Testis (tissue), 2 donors: ENCODE measurements at regions not wholly inside any gene's neighbourhood (a gene's known extent, or its start where the extent isn't known, plus 50 kb on each side); places are given as distances from the start of the nearest gene placed in this dataset.

Experiments used
- DNase-seq: peaks from one replicate; pipeline ENCODE4 v3.0.0-alpha.2; 2019
- H3K27ac ChIP-seq, 2 donors: fragments of 200-600 bp; sonication (generic); one replicate each; pipeline ENCODE4 v1.5.1; 2019
- H3K27me3 ChIP-seq: fragments of 200-600 bp; sonication (generic); one replicate; pipeline ENCODE4 v1.5.1; 2019
- H3K36me3 ChIP-seq: fragments of 200-600 bp; sonication (generic); one replicate; pipeline ENCODE4 v1.5.1; 2017; ENCODE audit warnings: low read depth; ENCODE audit errors: missing control alignments
- H3K4me1 ChIP-seq: fragments of 200-600 bp; sonication (generic); one replicate; pipeline ENCODE4 v1.5.1; 2019
- H3K4me3 ChIP-seq, 2 donors: fragments of 200-600 bp; sonication (generic); one replicate each; pipeline ENCODE4 v1.5.1; 2017 to 2019
- H3K9me3 ChIP-seq: fragments of 200-600 bp; sonication (generic); one replicate; pipeline ENCODE4 v1.5.1; 2017
- POLR2A ChIP-seq: fragments of 450-650 bp; IDR thresholded peaks from one replicate; pipeline ENCODE4 v1.6.1; 2017; ENCODE audit warnings: antibody characterized with exemption, mild to moderate bottlenecking, moderate library complexity
- WGBS, 2 donors: methylation state at CpG; one replicate each; pipeline ENCODE4 v1.1.5; 2018; 5-methylcytosine and 5-hydroxymethylcytosine counted together
- intact Hi-C: fragments of 100-400 bp; cut with DNase I; formaldehyde crosslinking; loops from one replicate; pipeline ENCODE4 v1.15.1; 2023; ENCODE audit warnings: low total_unique reads
- TF ChIP-seq, protein P1 (sequence below), 3 experiments: fragments of 450-650 bp in 2 of 3; fragments of 200-600 bp in 1 of 3; sonication (generic) in 1 of 3; IDR thresholded peaks; one replicate each; pipeline ENCODE4 v1.5.1; 2016 to 2019; ENCODE audit warnings: antibody characterized with exemption in 3 of 3, mild to moderate bottlenecking in 2 of 3, moderate library complexity in 1 of 3

DNA sequence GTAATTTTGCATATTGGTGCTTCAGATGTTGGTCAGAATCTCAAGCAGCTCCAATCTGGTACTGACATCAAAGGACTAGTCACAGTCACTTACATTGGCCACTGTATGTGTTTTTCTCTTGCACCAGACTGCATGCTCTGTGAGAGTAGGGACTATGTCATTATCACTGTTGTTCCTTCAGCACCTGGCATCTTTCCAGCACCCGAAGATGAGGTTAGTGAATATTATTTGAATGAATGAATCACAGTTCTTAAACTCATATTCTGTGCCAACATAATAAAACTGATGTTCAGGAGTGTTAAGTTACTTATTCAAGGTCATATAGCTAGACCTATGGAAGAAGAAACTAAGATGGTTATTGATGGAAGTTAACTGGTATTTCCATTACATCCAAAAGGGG, 204.5 kb upstream of the TBX3 start:
- 45 to 47% methylated on average over 1 of the region's 1 CpG for WGBS, 2 donors
- no peaks in the 10 kb centered on the region for H3K36me3 ChIP-seq
- no peak overlapping the region for H3K27ac ChIP-seq
- no peak overlapping the region for H3K4me3 ChIP-seq
- TF ChIP-seq, protein P1, sequence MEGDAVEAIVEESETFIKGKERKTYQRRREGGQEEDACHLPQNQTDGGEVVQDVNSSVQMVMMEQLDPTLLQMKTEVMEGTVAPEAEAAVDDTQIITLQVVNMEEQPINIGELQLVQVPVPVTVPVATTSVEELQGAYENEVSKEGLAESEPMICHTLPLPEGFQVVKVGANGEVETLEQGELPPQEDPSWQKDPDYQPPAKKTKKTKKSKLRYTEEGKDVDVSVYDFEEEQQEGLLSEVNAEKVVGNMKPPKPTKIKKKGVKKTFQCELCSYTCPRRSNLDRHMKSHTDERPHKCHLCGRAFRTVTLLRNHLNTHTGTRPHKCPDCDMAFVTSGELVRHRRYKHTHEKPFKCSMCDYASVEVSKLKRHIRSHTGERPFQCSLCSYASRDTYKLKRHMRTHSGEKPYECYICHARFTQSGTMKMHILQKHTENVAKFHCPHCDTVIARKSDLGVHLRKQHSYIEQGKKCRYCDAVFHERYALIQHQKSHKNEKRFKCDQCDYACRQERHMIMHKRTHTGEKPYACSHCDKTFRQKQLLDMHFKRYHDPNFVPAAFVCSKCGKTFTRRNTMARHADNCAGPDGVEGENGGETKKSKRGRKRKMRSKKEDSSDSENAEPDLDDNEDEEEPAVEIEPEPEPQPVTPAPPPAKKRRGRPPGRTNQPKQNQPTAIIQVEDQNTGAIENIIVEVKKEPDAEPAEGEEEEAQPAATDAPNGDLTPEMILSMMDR (IDR thresholded peaks at IDR 0.05), result no peak
- TF ChIP-seq POLR2A, result no peak
- H3K27me3 ChIP-seq, result no peaks in the 10 kb centered on the region
- DNase-seq, result no peak
- H3K9me3 ChIP-seq, result no peaks in the 10 kb centered on the region
- no peaks in the 10 kb centered on the region for H3K4me1 ChIP-seq
- intact Hi-C loops, result no loop called here

DNA sequence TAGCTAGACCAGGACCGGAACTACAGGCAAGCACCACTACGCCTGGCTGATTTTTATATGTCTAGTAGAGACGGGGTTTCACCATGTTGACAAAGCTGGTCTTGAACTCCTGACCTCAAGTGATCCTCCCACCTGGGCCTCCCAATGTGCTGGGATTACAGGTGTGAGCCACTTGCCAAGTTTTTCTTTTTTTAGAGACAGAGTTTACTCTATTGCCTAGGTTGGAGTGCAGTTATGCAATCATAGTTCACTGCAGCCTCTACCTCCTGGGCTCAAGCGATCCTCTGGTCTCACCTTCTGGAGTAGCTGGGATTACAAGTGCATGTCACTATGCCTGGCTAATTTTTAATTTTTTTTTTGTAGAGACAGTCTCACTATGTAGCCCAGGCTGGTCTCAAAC, 201.5 kb upstream of the TBX3 start:
- Histone ChIP-seq H3K4me3 (no peak overlapping the region), H3K9me3 (no peaks in the 10 kb centered on the region), H3K36me3 (no peaks in the 10 kb centered on the region), H3K27me3 (no peaks in the 10 kb centered on the region), H3K4me1 (no peaks in the 10 kb centered on the region), H3K27ac (no peak overlapping the region)
- TF ChIP-seq, protein P1 (IDR thresholded peaks at IDR 0.05), result no peak
- TF ChIP-seq POLR2A, result no peak
- WGBS, 2 donors, result 85 to 93% methylated on average over 4 of the region's 4 CpGs
- intact Hi-C loops, result no loop called here
- DNase-seq, result no peak

- WGBS, 2 donors, result 54 to 67% methylated on average over 6 of the region's 6 CpGs
- H3K27me3 ChIP-seq, result no peaks in the 10 kb centered on the region
- no peak overlapping the region for H3K4me3 ChIP-seq
- no peaks in the 10 kb centered on the region for H3K9me3 ChIP-seq
- TF ChIP-seq, protein P1 (IDR thresholded peaks at IDR 0.05), result no peak
- TF ChIP-seq POLR2A, result no peak
- no peak overlapping the region for H3K27ac ChIP-seq
- no peak for DNase-seq
- H3K4me1 ChIP-seq, result no peaks in the 10 kb centered on the region
- H3K36me3 ChIP-seq, result no peaks in the 10 kb centered on the region
- intact Hi-C loops, result no loop called here
Observed at GRCh38 chr12:114884575-114884974, 200.6 kb upstream of the TBX3 start.

DNA sequence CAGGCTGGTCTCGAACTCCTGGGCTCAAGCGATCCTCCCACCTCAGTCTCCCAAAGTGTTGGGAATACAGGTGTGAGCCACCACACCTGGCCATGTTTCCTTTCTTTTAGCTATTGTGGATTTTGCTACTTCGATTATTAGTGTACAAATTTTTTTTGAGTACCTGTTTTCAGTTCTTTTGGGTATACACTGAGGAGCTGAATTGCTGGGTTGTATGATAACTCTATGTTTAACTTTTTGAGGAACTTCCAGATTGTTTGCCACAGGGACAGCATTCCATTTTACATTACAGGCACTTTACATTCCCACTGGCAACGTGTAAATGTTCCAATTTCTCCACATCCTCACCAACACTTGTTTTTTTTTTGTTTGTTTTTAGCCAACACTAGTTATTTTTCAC, 198.1 kb upstream of the TBX3 start:
- 91 to 93% methylated on average over 4 of the region's 4 CpGs for whole genome bisulfite sequencing, 2 donors
- intact Hi-C loops, result no loop called here
- no peaks in the 10 kb centered on the region for H3K4me1 ChIP-seq
- H3K27ac ChIP-seq, result no peak overlapping the region
- no peak for TF ChIP-seq POLR2A
- no peaks in the 10 kb centered on the region for H3K9me3 ChIP-seq
- no peaks in the 10 kb centered on the region for H3K36me3 ChIP-seq
- no peaks in the 10 kb centered on the region for H3K27me3 ChIP-seq
- H3K4me3 ChIP-seq, result no peak overlapping the region
- DNase-seq, result no peak

GRCh38 chr12:114879354-114879753, 195.4 kb upstream of the TBX3 start:
- no peak for DNase-seq
- TF ChIP-seq POLR2A, result no peak
- TF ChIP-seq, protein P1 (IDR thresholded peaks at IDR 0.05), result no peak
- intact Hi-C loops, result no loop called here
- no peak overlapping the region for H3K27ac ChIP-seq
- no peaks in the 10 kb centered on the region for H3K4me1 ChIP-seq
- no peaks in the 10 kb centered on the region for H3K36me3 ChIP-seq
- no peaks in the 10 kb centered on the region for H3K9me3 ChIP-seq
- no peak overlapping the region for H3K4me3 ChIP-seq
- H3K27me3 ChIP-seq, result no peaks in the 10 kb centered on the region
- WGBS, 2 donors, result 86 to 91% methylated on average over 4 of the region's 4 CpGs
